DMS153 treated with DMSO at 0.1 percent for 48 hours (cell line): ENCODE measurements at regions not wholly inside any gene's neighbourhood (a gene's known extent, or its start where the extent isn't known, plus 50 kb on each side); places are given as distances from the start of the nearest gene placed in this dataset.
A peak's percentile ranks its signal among the peaks of the same experiment; 100 is the strongest.

Experiments used
- DNase-seq: peaks from one replicate; lab custom pipeline; 2025; ENCODE audit not compliant: unreplicated experiment; lab: John Stamatoyannopoulos, UW

- DNase-seq = no peak
Observed at GRCh38 chr18:25962919-25963318, 127.5 kb downstream of the SS18 start.

GRCh38 chr18:25962176-25962575 lies 128.2 kb downstream of the SS18 start:
- DNase-seq = no peak

GRCh38 chr18:25957017-25957416 lies 133.4 kb downstream of the SS18 start:
- no peak for DNase-seq

GRCh38 chr18:25953111-25953510 lies 137.3 kb downstream of the SS18 start:
- DNase-seq = no peak

GRCh38 chr18:25950321-25950720 lies 140.1 kb downstream of the SS18 start:
- DNase-seq = no peak

- DNase-seq = no peak
Observed at GRCh38 chr18:25946540-25946939, 143.9 kb downstream of the SS18 start.

- no peak for DNase-seq
Observed at GRCh38 chr18:25935356-25935755, 155.1 kb downstream of the SS18 start.

- DNase-seq = no peak
Observed at GRCh38 chr18:25931126-25931525, 159.3 kb downstream of the SS18 start.

- DNase-seq = no peak
Observed at GRCh38 chr18:25929787-25930186, 160.6 kb downstream of the SS18 start.

GRCh38 chr18:25927830-25928229 lies 162.6 kb downstream of the SS18 start:
- DNase-seq = no peak

- DNase-seq = no peak
Observed at GRCh38 chr18:25923193-25923592, 167.2 kb downstream of the SS18 start.

- peak; percentile 3 for DNase-seq
Observed at GRCh38 chr18:25921677-25922421, 168.6 kb downstream of the SS18 start.

- DNase-seq = no peak
Observed at GRCh38 chr18:25915907-25916306, 174.5 kb downstream of the SS18 start.

- DNase-seq = no peak
Observed at GRCh38 chr18:25898965-25899364, 191.4 kb downstream of the SS18 start.

GRCh38 chr18:25896956-25897355 lies 193.5 kb downstream of the SS18 start:
- DNase-seq = no peak

- DNase-seq = peak; percentile 5
Observed at GRCh38 chr18:25896178-25896780, 194.1 kb downstream of the SS18 start.

- no peak for DNase-seq
Observed at GRCh38 chr18:25895518-25895917, 194.9 kb downstream of the SS18 start.

- DNase-seq = no peak
Observed at GRCh38 chr18:25886283-25886682, 204.1 kb downstream of the SS18 start.

- DNase-seq = no peak
Observed at GRCh38 chr18:25883091-25883490, 207.3 kb downstream of the SS18 start.

- DNase-seq = no peak
Observed at GRCh38 chr18:25881149-25881548, 209.3 kb downstream of the SS18 start.

- no peak for DNase-seq
Observed at GRCh38 chr18:25880441-25880840, 210.0 kb downstream of the SS18 start.

GRCh38 chr18:25876330-25876948 lies 214.0 kb downstream of the SS18 start:
- no peak for DNase-seq
